WTC11 (cell line): ENCODE measurements at regions not wholly inside any gene's neighbourhood (a gene's known extent, or its start where the extent isn't known, plus 50 kb on each side); places are given as distances from the start of the nearest gene placed in this dataset.

ENCODE experiments used
- ATF2 ChIP-seq: sonication (generic); formaldehyde crosslinking; IDR thresholded peaks from 2 replicates; pipeline ENCODE4 v1.8.1; 2022; ENCODE audit warnings: low read depth, missing genetic modification reagents, borderline replicate concordance
- ATF6 ChIP-seq: sonication (generic); formaldehyde crosslinking; IDR thresholded peaks from 2 replicates; pipeline ENCODE4 v1.8.1; 2023; ENCODE audit warnings: mild to moderate bottlenecking, missing genetic modification reagents
- CBFB ChIP-seq: sonication (generic); formaldehyde crosslinking; IDR thresholded peaks from 2 replicates; pipeline ENCODE4 v1.8.1; 2022; ENCODE audit warnings: mild to moderate bottlenecking, low read depth, missing genetic modification reagents
- CREB1 ChIP-seq: sonication (generic); formaldehyde crosslinking; IDR thresholded peaks from 2 replicates; pipeline ENCODE4 v1.8.0; 2023; ENCODE audit warnings: mild to moderate bottlenecking, missing genetic modification reagents
- CTCF ChIP-seq: fragments of 200-600 bp; IDR thresholded peaks from 2 replicates; pipeline ENCODE4 v1.8.0; 2022; ENCODE audit warnings: antibody characterized with exemption
- ERG ChIP-seq: fragments of 250-450 bp; sonication (Bioruptor Pico); IDR thresholded peaks from 2 replicates; pipeline ENCODE4 v1.8.0; 2021; ENCODE audit warnings: mild to moderate bottlenecking
- GABPB1 ChIP-seq: sonication (generic); formaldehyde crosslinking; IDR thresholded peaks from 2 replicates; pipeline ENCODE4 v1.8.1; 2023; ENCODE audit warnings: mild to moderate bottlenecking, missing genetic modification reagents
- KAT7 ChIP-seq: sonication (generic); formaldehyde crosslinking; IDR thresholded peaks from 2 replicates; pipeline ENCODE4 v1.8.1; 2023; ENCODE audit warnings: missing genetic modification reagents, mild to moderate bottlenecking, borderline replicate concordance
- MYBL2 ChIP-seq: sonication (generic); formaldehyde crosslinking; IDR thresholded peaks from 2 replicates; pipeline ENCODE4 v1.8.1; 2023; ENCODE audit warnings: mild to moderate bottlenecking, moderate library complexity, missing genetic modification reagents
- NR2C2 ChIP-seq: sonication (generic); formaldehyde crosslinking; IDR thresholded peaks from 2 replicates; pipeline ENCODE4 v1.8.0; 2022; ENCODE audit warnings: mild to moderate bottlenecking, missing genetic modification reagents
- TEAD4 ChIP-seq: sonication (generic); formaldehyde crosslinking; IDR thresholded peaks from 2 replicates; pipeline ENCODE4 v1.8.0; 2022; ENCODE audit warnings: mild to moderate bottlenecking, missing genetic modification reagents
- ZBTB21 ChIP-seq: sonication (generic); formaldehyde crosslinking; IDR thresholded peaks from 2 replicates; pipeline ENCODE4 v1.8.1; 2023; ENCODE audit warnings: mild to moderate bottlenecking, missing genetic modification reagents, borderline replicate concordance

GRCh38 chr14:65878586-65878985 is 466.1 kb downstream of the FUT8 start:
- TF ChIP-seq ATF6 (CRISPR knock-in tag) (no peak), NR2C2 (CRISPR knock-in tag) (no peak), ZBTB21 (CRISPR knock-in tag) (no peak), CTCF (no peak), GABPB1 (no peak), ATF2 (CRISPR knock-in tag) (no peak), CREB1 (CRISPR knock-in tag) (no peak), ERG (CRISPR knock-in tag) (no peak), TEAD4 (no peak), KAT7 (CRISPR knock-in tag) (no peak), MYBL2 (CRISPR knock-in tag) (no peak), CBFB (no peak)
